ENCODE measurements at regions not wholly inside any gene's neighbourhood (a gene's known extent, or its start where the extent isn't known, plus 50 kb on each side); places are given as distances from the start of the nearest gene placed in this dataset.
"Not testable (repeated sequence)": the region's sequence is repeated elsewhere in the genome, so short reads cannot be mapped to it uniquely, and the experiment has no call there.

DNA sequence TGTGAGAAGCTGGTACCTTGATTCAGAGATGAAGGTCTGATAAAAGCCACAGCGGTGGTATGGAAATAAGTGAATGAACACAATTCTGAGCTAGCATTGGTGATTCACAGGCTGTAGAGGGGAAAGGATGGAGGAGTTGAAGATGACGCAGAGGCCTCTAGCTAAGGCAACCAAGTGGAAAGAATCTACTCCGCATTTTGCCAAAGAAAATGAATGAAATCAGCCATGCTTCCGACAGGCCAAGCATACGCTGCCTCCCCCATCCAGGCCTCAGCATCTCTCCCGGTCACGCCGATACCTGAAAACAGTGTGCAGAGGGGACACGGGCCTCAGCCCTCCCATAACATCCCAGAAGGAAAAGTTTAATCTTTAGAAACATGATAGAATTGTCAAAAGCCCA lies 124.3 kb upstream of the UNC5B start:
- DNase-seq (ENCODE audit: extremely low spot score) = peak; percentile 86
- intact Hi-C loops (cut with DNase I) = no loop called here
- Histone ChIP-seq H3K9me3 (no peaks in the 10 kb centered on the region), H3K4me1 (no peaks in the 10 kb centered on the region), H3K4me3 (no peak overlapping the region), H3K36me3 (no peaks in the 10 kb centered on the region), H3K27me3 (peaks cover 0 to 10% (median 0%) of the 10 kb centered on the region in 4 donors), H3K27ac (replicated peaks in 1 of 4) (no peak overlapping the region)
- 95% methylated on average over 9 of the region's 9 CpGs for WGBS
- TF ChIP-seq EP300 (IDR thresholded peaks at IDR 0.05) (no peak), POLR2A (IDR thresholded peaks at IDR 0.05; ENCODE audit: low read depth) (no peak), POLR2AphosphoS5 (IDR thresholded peaks at IDR 0.05) (no peak)
- TF ChIP-seq, protein P1, sequence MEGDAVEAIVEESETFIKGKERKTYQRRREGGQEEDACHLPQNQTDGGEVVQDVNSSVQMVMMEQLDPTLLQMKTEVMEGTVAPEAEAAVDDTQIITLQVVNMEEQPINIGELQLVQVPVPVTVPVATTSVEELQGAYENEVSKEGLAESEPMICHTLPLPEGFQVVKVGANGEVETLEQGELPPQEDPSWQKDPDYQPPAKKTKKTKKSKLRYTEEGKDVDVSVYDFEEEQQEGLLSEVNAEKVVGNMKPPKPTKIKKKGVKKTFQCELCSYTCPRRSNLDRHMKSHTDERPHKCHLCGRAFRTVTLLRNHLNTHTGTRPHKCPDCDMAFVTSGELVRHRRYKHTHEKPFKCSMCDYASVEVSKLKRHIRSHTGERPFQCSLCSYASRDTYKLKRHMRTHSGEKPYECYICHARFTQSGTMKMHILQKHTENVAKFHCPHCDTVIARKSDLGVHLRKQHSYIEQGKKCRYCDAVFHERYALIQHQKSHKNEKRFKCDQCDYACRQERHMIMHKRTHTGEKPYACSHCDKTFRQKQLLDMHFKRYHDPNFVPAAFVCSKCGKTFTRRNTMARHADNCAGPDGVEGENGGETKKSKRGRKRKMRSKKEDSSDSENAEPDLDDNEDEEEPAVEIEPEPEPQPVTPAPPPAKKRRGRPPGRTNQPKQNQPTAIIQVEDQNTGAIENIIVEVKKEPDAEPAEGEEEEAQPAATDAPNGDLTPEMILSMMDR (IDR thresholded peaks at IDR 0.05) = no peak

DNA sequence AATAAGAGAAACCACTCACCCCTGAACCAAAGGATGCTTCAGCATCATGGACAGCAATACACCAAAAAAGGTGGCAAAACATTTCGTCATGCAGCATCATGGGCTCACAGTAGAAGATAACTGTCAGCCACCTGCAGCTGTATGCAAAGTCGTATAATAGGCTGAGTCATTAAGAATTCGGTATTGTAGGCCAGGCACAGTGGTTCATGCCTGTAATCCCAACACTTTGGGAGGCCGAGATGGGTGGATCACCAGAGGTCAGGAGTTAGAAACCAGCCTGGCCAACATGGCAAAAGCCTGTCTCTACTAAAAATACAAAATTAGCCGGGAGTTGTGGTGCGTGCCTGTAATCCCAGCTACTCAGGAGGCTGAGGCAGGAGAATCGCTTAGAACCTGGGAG lies 123.8 kb upstream of the UNC5B start:
- H3K27ac ChIP-seq (replicated peaks in 1 of 4); H3K4me3 ChIP-seq; H3K9me3 ChIP-seq; H3K4me1 ChIP-seq; intact Hi-C loops (cut with DNase I); H3K36me3 ChIP-seq: not testable (repeated sequence)
- DNase-seq (ENCODE audit: extremely low spot score) = peak; percentile 72
- WGBS = 92% methylated on average over 7 of the region's 7 CpGs
- H3K27me3 ChIP-seq = peaks cover 0 to 10% (median 0%) of the 10 kb centered on the region in 4 donors

DNA sequence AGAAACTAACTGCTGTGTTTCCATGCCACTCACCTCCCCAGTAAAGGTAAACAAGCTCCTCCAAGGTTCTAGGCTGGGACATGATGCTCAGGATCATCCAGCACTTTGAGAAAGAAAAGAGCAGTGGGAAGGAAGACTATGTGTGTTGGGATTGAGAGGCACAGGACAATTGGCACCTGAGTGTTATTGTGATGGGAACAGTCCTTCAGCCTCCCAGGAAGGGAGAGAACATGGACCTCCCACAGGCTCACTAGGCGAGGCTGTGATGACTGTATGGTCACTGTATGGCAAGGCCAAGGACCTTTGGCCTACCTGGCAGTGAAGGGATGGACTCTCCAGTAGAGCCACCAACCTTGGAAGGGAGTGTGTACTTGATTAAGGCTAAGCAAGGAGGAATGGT lies 123.2 kb upstream of the UNC5B start:
- intact Hi-C loops (cut with DNase I) = no loop called here
- peak; percentile 84 for DNase-seq (ENCODE audit: extremely low spot score)
- Histone ChIP-seq H3K36me3 (no peaks in the 10 kb centered on the region), H3K9me3 (no peaks in the 10 kb centered on the region), H3K4me1 (no peaks in the 10 kb centered on the region), H3K27ac (replicated peaks in 1 of 4) (no peak overlapping the region), H3K4me3 (no peak overlapping the region), H3K27me3 (peaks cover 0 to 10% (median 0%) of the 10 kb centered on the region in 4 donors)
- TF ChIP-seq POLR2A (IDR thresholded peaks at IDR 0.05; ENCODE audit: low read depth) (no peak), POLR2AphosphoS5 (IDR thresholded peaks at IDR 0.05) (no peak), EP300 (IDR thresholded peaks at IDR 0.05) (no peak)
- TF ChIP-seq, protein P1 (IDR thresholded peaks at IDR 0.05) = no peak
- WGBS = 86% methylated on average over 1 of the region's 1 CpG

DNA sequence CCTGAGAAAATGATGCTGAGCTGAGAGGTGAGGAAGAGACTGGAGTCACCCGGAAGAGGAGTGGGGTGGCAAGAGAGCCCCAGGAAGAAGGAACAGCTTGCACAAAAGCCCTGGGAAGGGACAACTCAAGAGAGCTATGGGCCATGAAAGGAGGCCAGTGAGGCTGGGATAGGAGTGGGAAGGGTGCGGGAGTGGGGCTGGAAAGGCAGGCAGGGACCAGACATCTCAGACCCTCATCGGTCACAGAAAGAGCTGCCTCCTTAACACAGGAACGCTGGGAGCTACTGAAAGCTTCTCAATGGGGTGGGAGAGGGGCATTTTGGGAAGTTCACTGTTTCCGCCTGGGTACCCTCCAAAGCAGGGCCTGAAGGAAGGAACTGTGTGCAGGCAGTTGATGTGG lies 122.0 kb upstream of the UNC5B start:
- intact Hi-C loops (cut with DNase I) = no loop called here
- Histone ChIP-seq H3K4me3 (no peak overlapping the region), H3K27me3 (peaks cover 0 to 7% (median 0%) of the 10 kb centered on the region in 4 donors), H3K27ac (replicated peaks in 1 of 4) (no peak overlapping the region), H3K36me3 (no peaks in the 10 kb centered on the region), H3K4me1 (no peaks in the 10 kb centered on the region), H3K9me3 (no peaks in the 10 kb centered on the region)
- 84% methylated on average over 5 of the region's 5 CpGs for WGBS
- TF ChIP-seq EP300 (IDR thresholded peaks at IDR 0.05) = no peak
- TF ChIP-seq, protein P1 (IDR thresholded peaks at IDR 0.05) = no peak
- no peak for TF ChIP-seq POLR2A (IDR thresholded peaks at IDR 0.05; ENCODE audit: low read depth)
- TF ChIP-seq POLR2AphosphoS5 (IDR thresholded peaks at IDR 0.05) = no peak
- peak; percentile 57 for DNase-seq (ENCODE audit: extremely low spot score)

DNA sequence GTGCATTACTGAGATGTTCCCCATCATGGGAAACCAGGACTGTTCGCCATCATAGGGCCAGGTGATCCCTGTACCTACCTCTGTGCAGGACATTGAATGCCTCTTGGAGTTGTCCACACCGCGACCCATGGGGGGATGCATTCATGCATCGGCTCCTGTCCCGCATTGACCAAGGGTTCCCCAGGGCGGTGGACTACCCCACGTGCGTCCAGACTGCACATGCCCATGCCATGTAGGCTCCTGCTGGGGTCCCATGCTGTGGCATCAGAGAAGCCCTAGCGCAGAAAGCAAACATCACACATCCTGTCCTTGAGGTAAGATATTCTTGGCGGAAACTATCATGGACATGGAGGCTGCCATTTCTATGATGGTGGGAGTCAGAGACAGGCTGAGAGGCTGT lies 121.6 kb upstream of the UNC5B start:
- no peak overlapping the region for H3K4me3 ChIP-seq
- no peaks in the 10 kb centered on the region for H3K9me3 ChIP-seq
- peak; percentile 88 for DNase-seq (ENCODE audit: extremely low spot score)
- WGBS = 94% methylated on average over 9 of the region's 10 CpGs
- H3K36me3 ChIP-seq = no peaks in the 10 kb centered on the region
- peaks cover 0 to 2% (median 0%) of the 10 kb centered on the region in 4 donors for H3K27me3 ChIP-seq
- TF ChIP-seq POLR2A (IDR thresholded peaks at IDR 0.05; ENCODE audit: low read depth) = no peak
- TF ChIP-seq EP300 (IDR thresholded peaks at IDR 0.05) = no peak
- no peak for TF ChIP-seq POLR2AphosphoS5 (IDR thresholded peaks at IDR 0.05)
- TF ChIP-seq, protein P1 (IDR thresholded peaks at IDR 0.05) = no peak
- no peak overlapping the region for H3K27ac ChIP-seq (replicated peaks in 1 of 4)
- no peaks in the 10 kb centered on the region for H3K4me1 ChIP-seq
- intact Hi-C loops (cut with DNase I) = no loop called here
